ENCODE measurements at regions not wholly inside any gene's neighbourhood (a gene's known extent, or its start where the extent isn't known, plus 50 kb on each side); places are given as distances from the start of the nearest gene placed in this dataset.
"Not testable (repeated sequence)": the region's sequence is repeated elsewhere in the genome, so short reads cannot be mapped to it uniquely, and the experiment has no call there.

DNA sequence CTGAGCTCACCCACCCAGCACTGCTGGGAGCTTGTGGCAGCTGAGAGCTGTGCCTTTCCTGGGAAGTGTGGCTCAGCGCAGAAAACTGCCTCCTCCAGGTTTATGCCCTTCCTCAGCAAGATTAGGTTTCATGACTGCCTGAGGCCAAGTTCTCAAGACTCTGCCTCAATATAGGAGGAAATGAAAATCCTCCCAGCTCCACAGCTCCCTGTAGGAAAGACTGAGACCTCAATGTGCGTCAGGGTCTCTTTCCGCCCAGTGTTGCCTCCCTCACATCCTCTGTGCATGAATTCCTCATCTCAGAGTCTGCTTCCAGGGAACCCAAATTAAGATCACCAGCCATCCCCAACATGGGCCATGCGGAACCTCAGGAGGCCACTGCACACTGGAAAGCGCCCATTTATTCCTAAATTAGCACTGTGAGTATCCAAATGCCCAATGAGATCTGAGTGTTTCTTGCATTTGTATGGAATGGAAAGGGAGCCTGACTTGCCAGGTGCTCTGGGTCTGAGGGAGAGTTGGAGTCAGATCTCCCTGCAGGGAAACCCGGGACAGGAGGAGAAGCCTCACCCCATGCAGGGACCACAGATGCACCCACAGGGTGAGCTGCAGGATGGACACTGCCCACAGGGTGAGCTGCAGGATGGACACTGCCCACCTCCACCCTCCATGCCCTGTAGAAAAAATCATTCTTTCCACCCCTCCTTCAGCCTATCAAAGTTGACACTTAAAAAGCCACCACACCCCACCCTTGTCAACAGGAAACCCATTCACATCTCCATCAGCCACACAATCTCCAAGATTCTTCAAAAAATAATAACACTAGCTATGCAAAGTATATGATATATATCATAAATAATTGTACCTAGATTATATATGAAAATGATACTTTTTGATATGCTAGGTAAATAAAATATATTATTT, 97.4 kb upstream of the IGLL5 start:
- no peaks in the 10 kb centered on the region for H3K27me3 ChIP-seq (ENCODE audit: low read depth, low read length)
- H3K4me3 ChIP-seq (ENCODE audit: low read depth in 1 of 2, low read length in 2 of 2): no peak overlapping the region
- no peaks in the 10 kb centered on the region for H3K36me3 ChIP-seq (ENCODE audit: control insufficient read depth in 1 of 2, insufficient read depth in 2 of 2, low read length in 2 of 2)
- H3K4me1 ChIP-seq (ENCODE audit: control insufficient read depth in 1 of 2, insufficient read depth in 2 of 2, low read length in 2 of 2): no peaks in the 10 kb centered on the region
- H3K9me3 ChIP-seq (ENCODE audit: control insufficient read depth in 1 of 2, low read length in 2 of 2): no peaks in the 10 kb centered on the region
- no peak overlapping the region for H3K27ac ChIP-seq (ENCODE audit: low read length)

DNA sequence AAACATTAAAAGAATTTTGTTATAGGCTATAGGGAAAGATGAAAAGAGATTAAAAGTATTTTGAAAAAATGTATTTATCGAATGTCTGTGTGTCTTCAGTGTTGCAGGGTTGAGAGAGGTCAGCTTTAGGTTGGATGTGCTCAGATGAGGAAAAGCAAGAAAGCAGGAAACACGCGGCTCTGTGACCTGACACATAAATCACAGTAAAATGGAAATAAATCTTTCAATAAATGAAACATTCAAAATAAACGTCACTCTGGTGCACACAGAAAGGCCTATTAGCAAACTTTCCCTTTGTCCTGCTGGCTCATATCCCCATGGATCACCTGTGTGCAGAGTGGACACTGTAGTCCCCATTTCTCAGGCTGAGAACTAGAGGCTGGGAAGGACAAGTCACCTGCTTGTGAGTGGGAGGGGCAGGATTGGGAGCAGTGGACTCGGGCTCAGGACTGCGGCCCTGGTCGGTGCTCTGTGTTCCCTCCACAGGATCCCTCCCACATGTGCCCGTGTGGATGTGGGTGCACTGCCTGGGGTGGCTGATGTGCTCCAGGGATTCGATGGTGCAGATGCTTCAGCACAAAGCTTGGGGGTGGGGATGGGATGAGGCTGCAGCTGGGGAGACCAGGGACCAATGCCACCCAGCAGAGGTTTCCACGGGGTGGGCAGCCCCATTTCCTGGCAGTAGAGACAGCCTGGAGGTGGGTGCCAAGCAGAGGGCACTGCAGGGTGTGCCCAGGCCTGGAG, 96.0 kb upstream of the IGLL5 start:
- no peak overlapping the region for H3K4me3 ChIP-seq (ENCODE audit: low read depth in 1 of 2, low read length in 2 of 2)

DNA sequence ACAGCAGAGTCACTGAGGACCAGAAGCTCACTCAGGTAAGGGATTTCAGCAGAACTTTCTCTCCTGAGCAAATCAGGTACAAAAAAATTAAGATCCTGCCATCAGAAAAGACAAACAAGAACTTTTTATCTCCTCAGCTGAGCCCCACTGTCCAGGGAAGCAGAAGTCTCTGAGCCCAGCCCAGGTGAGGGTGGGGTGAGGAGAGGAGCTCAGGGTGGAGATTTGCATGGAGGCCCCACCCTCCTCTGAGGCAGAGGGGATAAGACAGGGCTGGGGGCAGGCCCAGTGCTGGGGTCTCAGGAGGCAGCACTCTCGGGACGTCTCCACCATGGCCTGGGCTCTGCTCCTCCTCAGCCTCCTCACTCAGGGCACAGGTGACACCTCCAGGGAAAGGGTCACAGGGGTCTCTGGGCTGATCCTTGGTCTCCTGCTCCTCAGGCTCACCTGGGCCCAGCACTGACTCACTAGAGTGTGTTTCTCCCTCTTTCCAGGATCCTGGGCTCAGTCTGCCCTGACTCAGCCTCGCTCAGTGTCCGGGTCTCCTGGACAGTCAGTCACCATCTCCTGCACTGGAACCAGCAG, 95.3 kb upstream of the IGLL5 start:
- not testable (repeated sequence) for H3K36me3 ChIP-seq (ENCODE audit: control insufficient read depth in 1 of 2, insufficient read depth in 2 of 2, low read length in 2 of 2); H3K27ac ChIP-seq (ENCODE audit: low read length); H3K27me3 ChIP-seq (ENCODE audit: low read depth, low read length); H3K9me3 ChIP-seq (ENCODE audit: control insufficient read depth in 1 of 2, low read length in 2 of 2); H3K4me1 ChIP-seq (ENCODE audit: control insufficient read depth in 1 of 2, insufficient read depth in 2 of 2, low read length in 2 of 2); H3K4me3 ChIP-seq (ENCODE audit: low read depth in 1 of 2, low read length in 2 of 2)

More for the DNA sequence above, 96.0 kb upstream of the IGLL5 start:
- no peaks in the 10 kb centered on the region for H3K9me3 ChIP-seq (ENCODE audit: control insufficient read depth in 1 of 2, low read length in 2 of 2)
- no peaks in the 10 kb centered on the region for H3K4me1 ChIP-seq (ENCODE audit: control insufficient read depth in 1 of 2, insufficient read depth in 2 of 2, low read length in 2 of 2)
- H3K27ac ChIP-seq (ENCODE audit: low read length): no peak overlapping the region
- no peaks in the 10 kb centered on the region for H3K27me3 ChIP-seq (ENCODE audit: low read depth, low read length)
- H3K36me3 ChIP-seq (ENCODE audit: control insufficient read depth in 1 of 2, insufficient read depth in 2 of 2, low read length in 2 of 2): no peaks in the 10 kb centered on the region

DNA sequence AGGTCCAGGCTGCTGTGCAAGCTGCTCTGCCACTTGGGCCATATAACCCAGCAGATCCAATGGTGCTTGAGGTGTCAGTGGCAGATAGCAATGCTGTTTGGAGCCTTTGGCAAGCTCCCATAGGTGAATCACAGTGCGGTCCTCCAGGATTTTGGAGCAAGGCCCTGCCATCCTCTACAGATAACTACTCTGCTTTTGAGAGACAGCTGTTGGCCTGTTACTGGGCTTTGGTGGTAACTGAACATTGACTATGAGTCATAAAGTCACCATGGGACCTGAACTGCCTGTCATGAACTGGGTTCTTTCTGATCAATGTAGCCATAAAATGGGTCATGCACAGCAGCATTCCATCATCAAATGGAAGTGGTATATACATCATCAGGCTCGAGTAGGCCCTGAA, 92.0 kb upstream of the IGLL5 start:
- not testable (repeated sequence) for H3K4me3 ChIP-seq (ENCODE audit: low read depth in 1 of 2, low read length in 2 of 2); H3K36me3 ChIP-seq (ENCODE audit: control insufficient read depth in 1 of 2, insufficient read depth in 2 of 2, low read length in 2 of 2); H3K27me3 ChIP-seq (ENCODE audit: low read depth, low read length); H3K9me3 ChIP-seq (ENCODE audit: control insufficient read depth in 1 of 2, low read length in 2 of 2); H3K27ac ChIP-seq (ENCODE audit: low read length); H3K4me1 ChIP-seq (ENCODE audit: control insufficient read depth in 1 of 2, insufficient read depth in 2 of 2, low read length in 2 of 2)

DNA sequence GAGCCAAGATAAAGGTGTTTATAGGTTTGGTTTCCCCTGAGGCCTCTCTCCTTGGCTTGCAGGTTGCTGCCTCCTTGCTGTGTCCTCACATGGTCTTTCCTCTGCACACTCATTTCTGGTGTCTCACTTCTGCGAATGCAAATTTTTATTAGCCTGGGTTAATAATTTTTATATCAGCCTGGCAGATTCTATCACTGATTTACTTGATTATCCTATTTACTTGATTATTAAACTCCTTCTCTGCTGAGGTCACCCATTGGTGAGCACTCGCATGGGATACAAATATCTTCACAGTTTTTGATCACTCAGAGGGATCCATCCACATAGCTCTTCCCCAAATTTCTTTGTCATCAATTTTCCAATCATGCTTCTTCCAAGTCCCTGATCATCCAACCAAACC, 90.9 kb upstream of the IGLL5 start:
- H3K36me3 ChIP-seq (ENCODE audit: control insufficient read depth in 1 of 2, insufficient read depth in 2 of 2, low read length in 2 of 2): no peaks in the 10 kb centered on the region
- H3K9me3 ChIP-seq (ENCODE audit: control insufficient read depth in 1 of 2, low read length in 2 of 2): no peaks in the 10 kb centered on the region
- no peak overlapping the region for H3K4me3 ChIP-seq (ENCODE audit: low read depth in 1 of 2, low read length in 2 of 2)
- H3K4me1 ChIP-seq (ENCODE audit: control insufficient read depth in 1 of 2, insufficient read depth in 2 of 2, low read length in 2 of 2): no peaks in the 10 kb centered on the region
- no peak overlapping the region for H3K27ac ChIP-seq (ENCODE audit: low read length)
- no peaks in the 10 kb centered on the region for H3K27me3 ChIP-seq (ENCODE audit: low read depth, low read length)

DNA sequence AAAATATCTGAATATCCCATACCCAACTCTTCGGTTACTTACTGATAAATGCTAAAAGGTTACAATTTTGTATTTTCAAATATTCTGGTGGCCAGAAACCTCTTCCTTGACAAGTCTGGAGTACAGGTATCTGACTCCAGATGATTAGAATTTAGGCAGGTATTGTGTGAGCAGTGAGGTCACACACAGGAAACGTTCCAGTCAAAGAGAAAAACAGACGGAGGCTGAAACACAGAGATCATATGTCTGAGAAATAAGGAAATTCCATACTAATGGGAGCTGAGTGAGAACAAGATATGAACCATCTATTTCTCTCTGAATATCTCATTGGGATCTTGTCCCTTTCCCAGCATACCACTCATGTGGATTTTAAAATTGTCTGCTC, 89.4 kb upstream of the IGLL5 start:
- H3K4me3 ChIP-seq (ENCODE audit: low read depth in 1 of 2, low read length in 2 of 2): no peak overlapping the region
- H3K27me3 ChIP-seq (ENCODE audit: low read depth, low read length): peaks cover 5% of the 10 kb centered on the region
- H3K27ac ChIP-seq (ENCODE audit: low read length): no peak overlapping the region
- no peaks in the 10 kb centered on the region for H3K9me3 ChIP-seq (ENCODE audit: control insufficient read depth in 1 of 2, low read length in 2 of 2)
- no peaks in the 10 kb centered on the region for H3K4me1 ChIP-seq (ENCODE audit: control insufficient read depth in 1 of 2, insufficient read depth in 2 of 2, low read length in 2 of 2)
- H3K36me3 ChIP-seq (ENCODE audit: control insufficient read depth in 1 of 2, insufficient read depth in 2 of 2, low read length in 2 of 2): no peaks in the 10 kb centered on the region

DNA sequence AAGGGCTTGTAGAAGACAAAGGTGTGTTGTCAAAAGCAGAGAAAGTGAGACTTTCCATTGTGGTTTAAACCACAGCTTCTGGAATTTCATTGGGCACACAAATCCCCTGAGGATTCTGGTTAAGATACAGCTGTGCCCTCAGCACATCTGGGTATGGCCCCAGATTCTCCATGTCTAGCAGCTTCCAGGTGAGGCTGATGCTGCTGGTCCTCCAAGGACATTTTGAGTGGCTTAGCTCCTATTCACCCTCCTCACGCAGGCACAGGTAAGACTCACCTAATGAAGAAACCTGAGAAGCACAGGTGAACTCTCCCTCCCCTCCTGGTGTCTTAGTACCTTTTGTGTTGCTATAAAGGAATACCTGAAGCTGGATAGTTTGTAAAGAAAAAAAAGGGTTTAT, 88.9 kb upstream of the IGLL5 start:
- Histone ChIP-seq H3K4me1 (ENCODE audit: control insufficient read depth in 1 of 2, insufficient read depth in 2 of 2, low read length in 2 of 2) (no peaks in the 10 kb centered on the region), H3K9me3 (ENCODE audit: control insufficient read depth in 1 of 2, low read length in 2 of 2) (no peaks in the 10 kb centered on the region), H3K27me3 (ENCODE audit: low read depth, low read length) (peaks cover 5% of the 10 kb centered on the region), H3K27ac (ENCODE audit: low read length) (no peak overlapping the region), H3K36me3 (ENCODE audit: control insufficient read depth in 1 of 2, insufficient read depth in 2 of 2, low read length in 2 of 2) (no peaks in the 10 kb centered on the region), H3K4me3 (ENCODE audit: low read depth in 1 of 2, low read length in 2 of 2) (no peak overlapping the region)

DNA sequence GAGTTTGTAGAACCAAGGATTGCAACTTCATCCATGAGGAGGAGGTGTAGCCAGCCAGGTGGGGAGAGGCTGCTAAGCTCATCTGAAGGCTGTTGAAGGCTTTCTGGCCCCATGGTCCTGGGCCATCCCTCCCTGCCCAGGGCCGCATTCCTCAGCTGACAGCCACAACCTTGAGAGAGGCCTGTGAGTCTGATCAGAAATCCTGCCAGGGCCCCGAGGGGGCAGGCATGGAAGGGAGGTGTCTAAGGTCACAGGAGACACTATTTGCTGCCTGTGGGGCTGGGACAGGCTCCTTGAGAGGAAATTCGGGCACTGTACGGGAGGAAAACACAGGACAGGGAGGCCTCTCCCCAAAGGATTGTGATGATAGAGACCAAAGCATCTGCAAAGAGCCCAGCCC, 88.1 kb upstream of the IGLL5 start:
- Histone ChIP-seq H3K36me3 (ENCODE audit: control insufficient read depth in 1 of 2, insufficient read depth in 2 of 2, low read length in 2 of 2) (no peaks in the 10 kb centered on the region), H3K27ac (ENCODE audit: low read length) (no peak overlapping the region), H3K4me3 (ENCODE audit: low read depth in 1 of 2, low read length in 2 of 2) (no peak overlapping the region), H3K9me3 (ENCODE audit: control insufficient read depth in 1 of 2, low read length in 2 of 2) (no peaks in the 10 kb centered on the region), H3K4me1 (ENCODE audit: control insufficient read depth in 1 of 2, insufficient read depth in 2 of 2, low read length in 2 of 2) (no peaks in the 10 kb centered on the region), H3K27me3 (ENCODE audit: low read depth, low read length) (peaks cover 5% of the 10 kb centered on the region)

DNA sequence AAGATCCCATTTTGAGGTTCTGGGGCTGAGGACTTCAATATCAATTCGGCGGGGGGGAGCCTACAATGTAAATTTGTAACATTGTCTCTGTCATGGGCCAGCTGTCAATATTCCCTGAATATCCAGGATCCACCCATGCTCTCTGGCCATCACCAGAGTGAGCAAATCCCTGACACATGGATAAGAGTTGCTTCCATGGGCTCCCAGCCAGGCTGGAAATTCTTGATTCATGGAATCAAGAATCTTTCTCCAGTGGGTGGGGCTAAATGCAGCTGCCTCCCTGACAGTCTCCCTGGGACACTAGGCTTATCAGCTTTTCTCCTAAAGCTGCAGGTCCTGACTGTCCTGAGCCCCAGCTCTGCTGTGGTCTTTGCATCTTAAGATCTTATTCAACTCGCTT, 86.9 kb upstream of the IGLL5 start:
- H3K9me3 ChIP-seq (ENCODE audit: control insufficient read depth in 1 of 2, low read length in 2 of 2): no peaks in the 10 kb centered on the region
- H3K27ac ChIP-seq (ENCODE audit: low read length): no peak overlapping the region
- no peak overlapping the region for H3K4me3 ChIP-seq (ENCODE audit: low read depth in 1 of 2, low read length in 2 of 2)
- peaks cover 5% of the 10 kb centered on the region for H3K27me3 ChIP-seq (ENCODE audit: low read depth, low read length)
- H3K4me1 ChIP-seq (ENCODE audit: control insufficient read depth in 1 of 2, insufficient read depth in 2 of 2, low read length in 2 of 2): no peaks in the 10 kb centered on the region
- H3K36me3 ChIP-seq (ENCODE audit: control insufficient read depth in 1 of 2, insufficient read depth in 2 of 2, low read length in 2 of 2): no peaks in the 10 kb centered on the region

DNA sequence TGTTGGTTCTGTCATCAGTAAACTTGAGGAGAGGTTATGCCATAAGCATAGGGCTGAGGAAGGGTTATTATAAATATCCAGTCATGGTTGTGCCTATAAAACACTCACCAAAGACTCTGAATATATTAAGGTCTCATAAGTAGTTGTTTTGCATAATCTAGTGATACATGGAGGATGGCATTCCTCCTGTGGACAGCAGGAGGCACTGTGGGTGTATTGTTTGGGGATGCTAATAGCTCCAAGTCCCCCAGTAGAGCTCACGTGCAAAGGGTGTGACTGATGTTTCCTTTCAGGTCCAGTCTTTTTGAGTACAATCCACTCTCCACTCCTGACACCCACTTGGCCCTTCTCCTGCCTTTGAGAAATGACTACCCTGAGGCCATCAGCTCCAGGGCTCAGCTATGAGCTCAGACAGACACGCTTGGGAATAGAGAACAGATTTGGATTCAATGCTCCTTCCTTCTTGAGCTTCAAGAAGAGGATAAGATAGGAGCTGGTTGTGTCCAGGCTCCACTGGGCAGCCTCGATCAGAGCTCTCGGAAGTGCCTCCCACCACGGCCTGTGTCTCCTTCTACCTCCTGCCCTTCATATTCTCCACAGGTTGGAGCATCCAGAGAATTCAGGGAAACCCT, 85.2 kb upstream of the IGLL5 start:
- Histone ChIP-seq H3K9me3 (ENCODE audit: control insufficient read depth in 1 of 2, low read length in 2 of 2) (no peaks in the 10 kb centered on the region), H3K27me3 (ENCODE audit: low read depth, low read length) (peaks cover 5% of the 10 kb centered on the region), H3K4me1 (ENCODE audit: control insufficient read depth in 1 of 2, insufficient read depth in 2 of 2, low read length in 2 of 2) (no peaks in the 10 kb centered on the region), H3K27ac (ENCODE audit: low read length) (no peak overlapping the region), H3K36me3 (ENCODE audit: control insufficient read depth in 1 of 2, insufficient read depth in 2 of 2, low read length in 2 of 2) (no peaks in the 10 kb centered on the region), H3K4me3 (ENCODE audit: low read depth in 1 of 2, low read length in 2 of 2) (no peak overlapping the region)

DNA sequence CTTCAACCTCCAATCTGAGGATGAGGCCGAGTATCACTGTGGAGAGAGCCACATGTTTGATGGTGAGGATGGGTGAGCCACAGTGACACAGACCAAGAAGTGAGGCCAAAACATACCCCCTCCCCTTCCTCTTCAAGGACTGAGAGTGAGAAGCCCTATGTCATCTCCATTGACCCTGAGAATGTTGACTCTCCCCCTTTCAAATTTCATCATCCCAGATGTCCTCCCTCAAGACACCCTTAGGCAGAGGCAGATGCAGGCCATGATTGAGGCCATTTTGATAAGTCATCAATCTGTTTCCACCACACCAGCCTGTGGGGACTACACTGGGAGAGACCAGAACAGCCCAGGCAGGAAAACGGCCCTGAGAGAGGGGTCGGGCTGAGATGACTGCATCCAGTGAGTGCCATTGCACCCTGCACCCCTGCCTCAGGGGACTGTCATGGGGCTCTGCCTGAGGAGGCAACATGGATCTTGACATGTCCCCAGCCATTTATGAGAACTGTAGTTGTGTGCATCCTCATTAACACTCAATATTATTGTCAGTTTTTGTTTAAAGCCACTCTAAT, 84.2 kb upstream of the IGLL5 start:
- Histone ChIP-seq H3K27ac (ENCODE audit: low read length) (no peak overlapping the region), H3K4me3 (ENCODE audit: low read depth in 1 of 2, low read length in 2 of 2) (no peak overlapping the region), H3K36me3 (ENCODE audit: control insufficient read depth in 1 of 2, insufficient read depth in 2 of 2, low read length in 2 of 2) (no peaks in the 10 kb centered on the region), H3K9me3 (ENCODE audit: control insufficient read depth in 1 of 2, low read length in 2 of 2) (no peaks in the 10 kb centered on the region), H3K27me3 (ENCODE audit: low read depth, low read length) (peaks cover 5% of the 10 kb centered on the region), H3K4me1 (ENCODE audit: control insufficient read depth in 1 of 2, insufficient read depth in 2 of 2, low read length in 2 of 2) (no peaks in the 10 kb centered on the region)
